Activated CD4-positive, alpha-beta T cell treated with anti-CD3 and anti-CD28 coated beads, Interleukin-2, amount 10 ng/mL, durations not matched to agents 7 days and 5 days (primary cell): ENCODE measurements at regions not wholly inside any gene's neighbourhood (a gene's known extent, or its start where the extent isn't known, plus 50 kb on each side); places are given as distances from the start of the nearest gene placed in this dataset.
"Not testable (repeated sequence)": the region's sequence is repeated elsewhere in the genome, so short reads cannot be mapped to it uniquely, and the experiment has no call there.

Source experiments
- CTCF ChIA-PET: fragments of 350-600 bp; sonication (Branson Sonifier 250); formaldehyde crosslinking; loops from one replicate; lab custom pipeline; 2021; ENCODE audit warnings: antibody characterized with exemption; lab: Charles Lee
- POLR2A ChIA-PET: fragments of 350-600 bp; sonication (Branson Sonifier 250); formaldehyde crosslinking; loops from one replicate; lab custom pipeline; 2021; ENCODE audit warnings: antibody characterized with exemption; lab: Charles Lee
- DNase-seq: peaks from one replicate; pipeline ENCODE4 v3.0.0-alpha.2; 2020
- H3K27ac Mint-ChIP-seq: one replicate; pipeline ENCODE4 v1.8.0; 2021; ENCODE audit warnings: mild to moderate bottlenecking, moderate library complexity, mixed read lengths
- H3K27me3 Mint-ChIP-seq: one replicate; pipeline ENCODE4 v1.8.0; 2021; ENCODE audit warnings: mixed read lengths
- H3K36me3 Mint-ChIP-seq: one replicate; pipeline ENCODE4 v1.8.0; 2021; ENCODE audit warnings: low read depth, mixed read lengths
- H3K4me1 Mint-ChIP-seq: one replicate; pipeline ENCODE4 v1.8.0; 2021; ENCODE audit warnings: mixed read lengths
- H3K4me3 Mint-ChIP-seq: one replicate; pipeline ENCODE4 v1.8.0; 2021; ENCODE audit warnings: mild to moderate bottlenecking, moderate library complexity, mixed read lengths
- H3K9me3 Mint-ChIP-seq: one replicate; pipeline ENCODE4 v1.8.0; 2021; ENCODE audit warnings: mixed read lengths

DNA sequence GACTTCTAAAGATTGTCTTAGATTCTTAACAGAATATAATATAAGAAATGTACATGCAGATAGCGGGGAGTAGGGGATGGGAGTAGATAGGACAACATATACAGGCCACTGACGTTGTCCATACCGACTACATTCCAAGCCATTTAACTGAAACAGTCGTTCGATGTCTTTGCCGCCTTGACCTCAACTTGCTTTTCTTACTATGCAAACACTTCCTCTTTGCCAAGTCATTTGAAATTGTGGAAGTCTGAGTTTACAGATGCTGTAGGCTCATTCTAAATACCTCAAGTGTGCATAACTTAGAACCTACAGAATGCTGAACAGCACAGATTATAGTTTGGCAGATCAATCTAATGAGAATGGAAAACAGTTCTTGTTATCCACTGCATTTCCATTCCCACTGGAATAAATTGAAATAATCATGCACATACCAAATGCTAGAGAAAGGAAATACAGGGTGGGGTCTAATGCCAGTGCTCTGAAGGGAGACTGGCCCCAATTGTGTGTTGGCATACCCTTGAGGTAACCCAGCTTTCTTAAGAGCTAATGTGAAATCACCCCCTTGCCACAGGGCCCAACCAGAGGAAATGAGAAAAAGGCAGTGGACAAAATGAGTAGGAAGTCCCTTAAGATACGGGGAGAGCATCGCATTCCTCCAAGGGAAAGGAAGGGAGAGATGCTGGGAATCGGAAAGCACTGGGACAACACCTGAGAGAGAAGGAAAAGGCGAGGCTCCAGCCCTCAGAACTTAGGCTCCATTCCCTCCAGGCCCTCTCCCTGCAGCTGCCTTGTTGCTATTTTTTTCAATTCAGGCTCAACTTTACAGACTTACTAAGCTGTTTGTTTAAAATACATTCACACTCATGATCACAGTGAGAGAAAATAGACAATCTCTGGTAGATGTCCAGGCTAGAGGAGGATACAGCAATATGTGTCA lies 380.9 kb upstream of the TMTC1 start:
- POLR2A ChIA-PET, result no interaction called here
- Mint-ChIP-seq H3K9me3 (no peaks in the 10 kb centered on the region), H3K27ac (no peak overlapping the region), H3K4me1 (no peaks in the 10 kb centered on the region), H3K4me3 (no peak overlapping the region), H3K36me3 (no peaks in the 10 kb centered on the region), H3K27me3 (no peaks in the 10 kb centered on the region)
- CTCF ChIA-PET, result no interaction called here
- DNase-seq, result no peak

DNA sequence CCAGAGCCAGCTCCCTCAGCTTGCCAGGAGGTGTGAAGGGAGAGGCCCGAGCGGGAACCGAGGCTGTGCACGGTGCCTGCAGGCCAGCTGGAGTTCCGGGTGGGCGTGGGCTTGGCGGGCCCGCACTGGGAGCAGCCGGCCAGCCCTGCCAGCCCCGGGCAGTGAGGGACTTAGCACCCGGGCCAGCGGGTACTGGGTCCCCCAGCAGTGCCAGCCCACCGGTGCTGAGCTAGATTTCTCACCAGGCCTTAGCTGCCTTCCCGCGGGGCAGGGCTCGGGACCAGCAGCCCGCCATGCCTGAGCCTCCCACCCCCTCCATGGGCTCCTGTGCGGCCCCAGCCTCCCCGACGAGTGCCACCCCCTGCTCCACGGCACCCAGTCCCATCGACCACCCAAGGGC lies 373.1 kb upstream of the TMTC1 start:
- POLR2A ChIA-PET, H3K4me1 Mint-ChIP-seq, H3K9me3 Mint-ChIP-seq, H3K27ac Mint-ChIP-seq, H3K27me3 Mint-ChIP-seq, CTCF ChIA-PET, H3K36me3 Mint-ChIP-seq, DNase-seq, H3K4me3 Mint-ChIP-seq: not testable (repeated sequence)

DNA sequence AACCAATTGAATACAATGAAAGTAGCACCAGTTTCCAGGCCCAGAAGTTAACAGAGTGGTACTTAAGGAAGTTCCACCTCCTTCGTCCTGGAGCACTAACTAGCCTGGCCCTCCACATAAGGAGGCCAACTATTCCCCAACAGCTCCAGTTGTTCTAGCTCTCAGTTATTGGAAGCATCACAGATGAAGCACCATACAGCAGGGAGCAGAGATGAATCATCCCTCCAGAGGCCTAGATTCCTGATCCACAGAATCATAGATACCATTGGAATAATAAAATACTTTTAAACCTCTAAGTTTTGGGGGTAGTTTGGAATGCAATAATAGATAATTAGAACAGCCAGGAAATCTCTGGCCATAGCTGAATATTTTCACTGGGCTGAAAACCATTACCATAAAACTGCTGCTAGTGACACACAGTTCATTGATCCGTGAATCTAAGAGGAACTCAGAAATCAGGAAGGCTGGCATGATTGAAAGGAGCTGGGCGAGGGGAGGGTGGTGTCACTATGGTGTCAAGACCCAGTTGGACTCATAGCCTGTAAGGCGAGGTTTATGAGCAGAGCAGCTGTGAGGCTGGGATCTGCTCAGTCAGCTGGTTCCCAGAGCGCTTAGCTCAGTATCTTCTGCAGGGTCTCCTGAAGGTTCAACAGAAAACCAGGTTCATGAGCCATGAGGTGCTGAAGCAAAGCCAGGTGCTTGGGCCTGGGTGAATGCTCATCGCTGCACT lies 371.4 kb upstream of the TMTC1 start:
- Mint-ChIP-seq H3K27me3 (no peaks in the 10 kb centered on the region), H3K4me1 (no peaks in the 10 kb centered on the region), H3K9me3 (peaks cover 5% of the 10 kb centered on the region), H3K36me3 (no peaks in the 10 kb centered on the region), H3K27ac (no peak overlapping the region), H3K4me3 (no peak overlapping the region)
- ChIA-PET POLR2A (no interaction called here), CTCF (no interaction called here)
- no peak for DNase-seq

- H3K9me3 Mint-ChIP-seq, result peaks cover 5% of the 10 kb centered on the region
- H3K4me1 Mint-ChIP-seq, result no peaks in the 10 kb centered on the region
- no peak for DNase-seq
- no peak overlapping the region for H3K27ac Mint-ChIP-seq
- H3K27me3 Mint-ChIP-seq, result no peaks in the 10 kb centered on the region
- no peaks in the 10 kb centered on the region for H3K36me3 Mint-ChIP-seq
- H3K4me3 Mint-ChIP-seq, result no peak overlapping the region
- ChIA-PET CTCF (no interaction called here), POLR2A (no interaction called here)
Measured at GRCh38 chr12:30153981-30154380, 370.2 kb upstream of the TMTC1 start.

GRCh38 chr12:30152705-30153104 lies 369.0 kb upstream of the TMTC1 start:
- Mint-ChIP-seq H3K27me3 (no peaks in the 10 kb centered on the region), H3K36me3 (no peaks in the 10 kb centered on the region), H3K27ac (no peak overlapping the region), H3K9me3 (peaks cover 5% of the 10 kb centered on the region), H3K4me1 (no peaks in the 10 kb centered on the region), H3K4me3 (no peak overlapping the region)
- ChIA-PET CTCF (no interaction called here), POLR2A (no interaction called here)
- DNase-seq, result no peak

DNA sequence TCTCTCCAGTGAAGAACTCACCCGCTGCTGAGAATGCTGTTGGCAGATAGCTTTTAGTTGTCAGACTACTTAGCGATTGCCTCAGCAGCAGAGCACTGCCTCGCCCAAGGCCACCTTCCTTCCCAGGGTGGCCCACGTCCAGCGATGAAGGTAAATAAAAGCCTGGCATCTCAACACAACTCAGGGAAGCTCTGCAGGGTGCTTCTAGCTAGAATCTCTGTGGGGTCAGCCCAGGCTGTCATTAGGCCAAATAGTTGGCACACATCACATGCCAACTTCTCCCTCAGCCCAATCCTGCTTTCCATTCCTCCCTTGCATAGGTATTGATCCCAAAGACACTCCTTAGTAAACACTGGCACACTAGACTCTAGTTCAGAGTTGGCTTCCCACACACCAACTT lies 368.1 kb upstream of the TMTC1 start:
- Mint-ChIP-seq H3K9me3 (peaks cover 5% of the 10 kb centered on the region), H3K27me3 (no peaks in the 10 kb centered on the region)
- CTCF ChIA-PET, result no interaction called here

DNA sequence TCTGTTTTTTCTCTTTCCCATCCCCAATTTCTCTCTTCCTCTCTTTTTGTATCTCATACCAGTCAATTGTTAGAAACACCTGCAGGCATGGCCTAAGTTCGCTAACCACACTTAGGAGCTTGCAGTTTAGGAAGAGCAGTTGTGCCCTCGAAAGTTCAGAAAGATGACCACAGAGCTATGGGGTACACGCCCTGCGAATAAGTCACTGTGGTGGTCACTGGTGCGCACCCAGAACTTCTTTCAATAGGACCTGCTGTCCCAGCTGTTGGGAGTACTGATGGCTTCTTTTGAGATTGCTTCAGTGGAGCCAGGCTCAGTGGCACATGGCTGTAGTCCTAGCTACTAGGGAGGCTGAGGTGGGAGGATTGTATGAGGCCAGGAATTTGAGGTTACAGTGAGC lies 362.8 kb upstream of the TMTC1 start:
- Mint-ChIP-seq H3K9me3 (peaks cover 2% of the 10 kb centered on the region), H3K4me1 (no peaks in the 10 kb centered on the region), H3K27me3 (no peaks in the 10 kb centered on the region), H3K36me3 (no peaks in the 10 kb centered on the region), H3K4me3 (no peak overlapping the region), H3K27ac (no peak overlapping the region)
- ChIA-PET CTCF (no interaction called here), POLR2A (no interaction called here)
- DNase-seq, result no peak

More for the DNA sequence above, 368.1 kb upstream of the TMTC1 start:
- no peaks in the 10 kb centered on the region for H3K36me3 Mint-ChIP-seq
- no peak for DNase-seq
- H3K4me1 Mint-ChIP-seq, result no peaks in the 10 kb centered on the region
- POLR2A ChIA-PET, result no interaction called here
- H3K27ac Mint-ChIP-seq, result no peak overlapping the region
- no peak overlapping the region for H3K4me3 Mint-ChIP-seq

GRCh38 chr12:30145684-30146032 lies 361.9 kb upstream of the TMTC1 start:
- ChIA-PET POLR2A (no interaction called here), CTCF (no interaction called here)
- Mint-ChIP-seq H3K4me3 (no peak overlapping the region), H3K9me3 (no peaks in the 10 kb centered on the region), H3K36me3 (no peaks in the 10 kb centered on the region), H3K4me1 (no peaks in the 10 kb centered on the region), H3K27me3 (no peaks in the 10 kb centered on the region), H3K27ac (no peak overlapping the region)
- DNase-seq, result no peak

DNA sequence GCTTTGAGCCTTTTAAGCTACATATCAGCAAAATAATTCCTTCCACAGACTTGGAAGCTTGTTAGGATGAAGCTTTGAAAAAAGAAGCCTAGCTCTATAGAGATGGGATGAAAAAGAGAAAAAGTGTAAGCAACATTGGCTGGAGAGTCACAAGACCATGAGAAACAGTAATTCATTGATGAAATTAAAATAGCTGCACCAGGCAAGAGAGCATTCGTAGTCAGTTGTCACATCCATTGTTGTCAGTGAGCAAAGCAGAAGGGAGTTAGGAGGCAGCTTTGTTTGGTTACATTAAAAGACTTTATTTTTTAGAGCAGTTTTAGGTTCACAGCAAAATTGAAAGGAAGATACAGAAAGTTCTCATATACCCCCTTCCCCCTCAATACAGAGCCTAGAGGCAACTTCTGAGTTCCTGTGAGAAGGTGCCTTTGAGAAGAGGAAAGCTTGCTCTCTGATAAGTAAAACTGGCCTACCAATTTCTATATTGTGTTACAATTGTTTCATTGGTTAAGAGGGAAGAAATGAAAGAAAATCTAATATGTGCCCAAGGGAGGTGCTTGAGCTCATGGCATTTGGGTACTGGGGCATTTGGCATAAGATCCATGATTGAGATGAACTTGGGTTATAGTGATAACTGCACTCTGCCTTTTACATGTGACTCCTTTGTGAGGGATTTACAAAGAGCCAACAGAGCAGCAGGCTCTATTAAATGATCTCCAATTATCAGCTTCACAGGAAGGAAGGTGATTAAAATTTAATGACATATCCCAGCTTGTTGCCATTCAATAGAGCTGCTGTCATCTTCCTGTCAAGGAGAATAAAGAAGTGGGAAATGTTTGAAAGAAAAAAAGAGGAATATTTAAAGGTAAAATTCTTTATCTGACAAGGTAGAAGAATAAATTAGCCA lies 361.3 kb upstream of the TMTC1 start:
- CTCF ChIA-PET, result no interaction called here
- Mint-ChIP-seq H3K9me3 (no peaks in the 10 kb centered on the region), H3K4me3 (no peak overlapping the region), H3K27me3 (no peaks in the 10 kb centered on the region), H3K27ac (no peak overlapping the region), H3K4me1 (no peaks in the 10 kb centered on the region), H3K36me3 (no peaks in the 10 kb centered on the region)
- no peak for DNase-seq
- POLR2A ChIA-PET, result no interaction called here

GRCh38 chr12:30142301-30142700 lies 358.6 kb upstream of the TMTC1 start:
- Mint-ChIP-seq H3K27ac (no peak overlapping the region), H3K4me1 (no peaks in the 10 kb centered on the region), H3K36me3 (no peaks in the 10 kb centered on the region), H3K27me3 (no peaks in the 10 kb centered on the region), H3K9me3 (no peaks in the 10 kb centered on the region), H3K4me3 (no peak overlapping the region)
- ChIA-PET CTCF (no interaction called here), POLR2A (no interaction called here)
- DNase-seq, result no peak

- Mint-ChIP-seq H3K4me3 (no peak overlapping the region), H3K36me3 (no peaks in the 10 kb centered on the region), H3K27ac (no peak overlapping the region), H3K9me3 (no peaks in the 10 kb centered on the region), H3K4me1 (no peaks in the 10 kb centered on the region), H3K27me3 (no peaks in the 10 kb centered on the region)
- CTCF ChIA-PET, result no interaction called here
- no peak for DNase-seq
- POLR2A ChIA-PET, result no interaction called here
Measured at GRCh38 chr12:30138483-30138882, 354.7 kb upstream of the TMTC1 start.

DNA sequence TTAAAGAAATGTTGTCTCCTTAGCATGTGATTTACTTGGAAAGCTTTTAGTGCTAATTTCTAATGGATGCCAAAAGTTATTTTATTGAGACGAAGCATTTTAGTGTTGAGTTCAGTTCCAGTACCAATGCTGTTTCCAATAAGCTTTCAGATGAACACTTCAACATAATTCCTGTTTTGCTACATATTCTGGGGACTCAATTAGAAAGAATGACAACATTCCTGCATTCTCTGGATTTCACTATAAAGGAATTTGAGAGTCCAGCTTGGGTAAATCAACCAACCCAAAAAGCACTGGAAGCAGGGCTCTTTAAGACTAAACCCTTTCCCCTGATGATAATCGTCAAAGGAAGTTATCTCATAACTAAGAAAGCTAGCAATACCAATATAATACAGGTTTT lies 353.0 kb upstream of the TMTC1 start:
- POLR2A ChIA-PET, result no interaction called here
- Mint-ChIP-seq H3K36me3 (no peaks in the 10 kb centered on the region), H3K4me1 (no peaks in the 10 kb centered on the region), H3K27me3 (no peaks in the 10 kb centered on the region), H3K27ac (no peak overlapping the region), H3K4me3 (no peak overlapping the region), H3K9me3 (peaks cover 2% of the 10 kb centered on the region)
- CTCF ChIA-PET, result interaction anchor here (1.5 kb wide), 1 partner anchor 16 kb away, joined by 3 read pairs; no protein-coding TSS in a partner anchor
- no peak for DNase-seq

DNA sequence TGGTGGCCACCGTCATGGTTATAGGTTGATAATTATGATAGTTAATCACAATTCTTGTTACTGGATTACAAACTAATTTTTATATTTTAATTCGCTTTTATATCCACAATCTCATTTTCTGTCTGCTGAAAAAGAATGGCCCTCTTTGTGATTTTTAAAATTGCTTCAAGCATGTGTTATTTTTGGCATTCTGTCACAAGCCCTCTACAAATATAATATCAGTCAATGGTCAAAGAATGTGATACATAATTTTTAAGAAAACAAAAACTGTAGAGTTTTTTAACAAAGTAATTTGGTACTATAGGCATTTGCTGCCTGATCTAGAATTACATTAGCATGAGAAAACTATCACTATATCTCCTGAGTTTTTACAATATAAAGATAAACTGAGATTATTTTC lies 352.0 kb upstream of the TMTC1 start:
- no peak for DNase-seq
- Mint-ChIP-seq H3K9me3 (peaks cover 2% of the 10 kb centered on the region), H3K36me3 (no peaks in the 10 kb centered on the region), H3K4me1 (no peaks in the 10 kb centered on the region), H3K27me3 (no peaks in the 10 kb centered on the region), H3K4me3 (no peak overlapping the region), H3K27ac (no peak overlapping the region)
- CTCF ChIA-PET, result interaction anchor here (0.5 kb wide), 1 partner anchor 41 kb away, joined by 3 read pairs; no protein-coding TSS in a partner anchor
- POLR2A ChIA-PET, result no interaction called here
